Bronchial epithelial cell (primary cell): ENCODE measurements at regions not wholly inside any gene's neighbourhood (a gene's known extent, or its start where the extent isn't known, plus 50 kb on each side); places are given as distances from the start of the nearest gene placed in this dataset.

Source experiments
- DNase-seq: peaks from one replicate; pipeline ENCODE4 v3.0.0-alpha.2; 2010; ENCODE audit warnings: low read depth
- FAIRE-seq: peaks from 2 replicates; lab custom pipeline; 2011; peaks lifted over from hg19 to GRCh38; lab: Jason Lieb, UNC
- H3K27me3 ChIP-seq: 2 replicates; pipeline ENCODE4 v1.5.1; 2011; ENCODE audit warnings: low read length; ENCODE audit not compliant: control insufficient read depth, insufficient read depth
- H3K36me3 ChIP-seq: 2 replicates; pipeline ENCODE4 v1.5.1; 2011; ENCODE audit warnings: low read length; ENCODE audit not compliant: control insufficient read depth, insufficient read depth
- H3K4me3 ChIP-seq: 2 replicates; pipeline ENCODE4 v1.5.1; 2011; ENCODE audit warnings: mild to moderate bottlenecking, low read depth, low read length, control low read depth
- TF ChIP-seq, protein P1 (sequence below): IDR thresholded peaks from 2 replicates; pipeline ENCODE4 v1.5.1; 2011; ENCODE audit warnings: mild to moderate bottlenecking, moderate library complexity, low read length, control low read depth, inconsistent platforms; ENCODE audit not compliant: insufficient read depth, severe bottlenecking

DNA sequence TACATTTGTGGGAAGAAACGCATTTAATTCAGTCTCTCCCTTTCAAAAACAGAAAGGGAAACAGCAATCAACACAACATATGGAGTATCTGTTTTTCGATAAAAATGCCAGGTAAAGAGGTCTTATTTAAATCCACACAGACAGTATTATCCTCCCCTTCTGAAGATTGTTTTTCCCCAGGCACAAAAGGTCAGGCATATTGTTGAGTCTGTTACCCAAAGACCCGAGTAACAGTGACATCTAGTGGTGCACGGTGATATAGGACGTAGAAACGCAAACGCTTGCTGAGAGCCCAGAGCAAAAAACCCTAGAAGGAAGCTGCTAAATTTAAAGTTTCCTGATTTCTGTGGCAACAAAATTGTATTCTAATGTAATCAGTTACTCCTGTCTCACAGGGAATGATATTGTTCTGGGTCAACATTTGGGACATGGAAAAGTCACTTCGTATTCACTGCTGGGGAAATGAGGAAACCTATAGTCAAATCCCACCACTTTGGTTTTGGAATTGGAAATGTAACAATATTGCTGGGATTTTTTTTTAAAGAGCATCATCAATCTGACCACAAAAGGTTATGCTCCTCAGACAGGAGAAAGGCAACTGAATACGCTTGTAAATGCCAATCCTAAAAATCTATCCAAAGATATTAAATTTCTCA lies 312.7 kb upstream of the CCDC54 start:
- DNase-seq (peak; percentile 65), FAIRE-seq (peak; percentile 13)
- no peaks in the 10 kb centered on the region for H3K27me3 ChIP-seq
- no peaks in the 10 kb centered on the region for H3K36me3 ChIP-seq
- TF ChIP-seq, protein P1, sequence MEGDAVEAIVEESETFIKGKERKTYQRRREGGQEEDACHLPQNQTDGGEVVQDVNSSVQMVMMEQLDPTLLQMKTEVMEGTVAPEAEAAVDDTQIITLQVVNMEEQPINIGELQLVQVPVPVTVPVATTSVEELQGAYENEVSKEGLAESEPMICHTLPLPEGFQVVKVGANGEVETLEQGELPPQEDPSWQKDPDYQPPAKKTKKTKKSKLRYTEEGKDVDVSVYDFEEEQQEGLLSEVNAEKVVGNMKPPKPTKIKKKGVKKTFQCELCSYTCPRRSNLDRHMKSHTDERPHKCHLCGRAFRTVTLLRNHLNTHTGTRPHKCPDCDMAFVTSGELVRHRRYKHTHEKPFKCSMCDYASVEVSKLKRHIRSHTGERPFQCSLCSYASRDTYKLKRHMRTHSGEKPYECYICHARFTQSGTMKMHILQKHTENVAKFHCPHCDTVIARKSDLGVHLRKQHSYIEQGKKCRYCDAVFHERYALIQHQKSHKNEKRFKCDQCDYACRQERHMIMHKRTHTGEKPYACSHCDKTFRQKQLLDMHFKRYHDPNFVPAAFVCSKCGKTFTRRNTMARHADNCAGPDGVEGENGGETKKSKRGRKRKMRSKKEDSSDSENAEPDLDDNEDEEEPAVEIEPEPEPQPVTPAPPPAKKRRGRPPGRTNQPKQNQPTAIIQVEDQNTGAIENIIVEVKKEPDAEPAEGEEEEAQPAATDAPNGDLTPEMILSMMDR: peak; percentile 79
- no peak overlapping the region for H3K4me3 ChIP-seq

DNA sequence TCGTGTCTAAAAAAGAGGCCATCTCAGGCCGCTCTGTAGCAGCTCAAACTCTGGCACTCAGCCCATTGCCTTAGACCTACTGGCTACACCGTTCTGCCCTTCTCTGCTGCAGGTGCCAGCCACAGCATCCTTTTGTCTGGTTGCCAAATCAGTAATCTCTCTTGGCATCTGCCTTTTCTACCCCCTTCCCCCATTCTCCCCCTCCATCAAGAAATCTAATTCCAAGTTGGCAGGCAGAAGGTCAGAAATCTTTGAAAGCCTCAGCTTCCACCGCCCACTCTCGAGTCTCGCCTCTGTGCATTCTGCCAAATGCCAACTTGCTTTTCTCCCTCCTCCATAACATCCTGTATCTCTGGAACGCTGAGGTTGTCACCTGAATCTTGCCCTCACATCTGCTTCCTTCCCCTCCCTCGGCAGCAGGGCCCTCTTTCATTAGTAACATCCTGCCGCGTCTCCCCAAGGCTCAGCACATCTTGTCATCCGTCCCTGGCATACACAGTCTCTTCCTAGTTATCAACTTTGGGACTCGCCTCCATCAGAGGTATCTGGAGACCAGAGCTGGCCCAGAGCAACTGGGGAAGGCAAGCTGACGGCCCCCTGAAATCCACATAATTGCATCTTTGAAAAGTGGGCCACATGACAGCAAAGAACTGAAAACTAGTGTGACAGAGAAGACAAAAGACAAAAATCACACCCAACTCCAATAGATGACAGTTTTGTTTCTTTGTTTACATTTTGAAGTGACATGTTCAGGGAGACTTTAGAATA lies 312.0 kb upstream of the CCDC54 start:
- TF ChIP-seq, protein P1: no peak
- Histone ChIP-seq H3K4me3 (no peak overlapping the region), H3K27me3 (no peaks in the 10 kb centered on the region), H3K36me3 (no peaks in the 10 kb centered on the region)
- FAIRE-seq: no peak
- DNase-seq: no peak

DNA sequence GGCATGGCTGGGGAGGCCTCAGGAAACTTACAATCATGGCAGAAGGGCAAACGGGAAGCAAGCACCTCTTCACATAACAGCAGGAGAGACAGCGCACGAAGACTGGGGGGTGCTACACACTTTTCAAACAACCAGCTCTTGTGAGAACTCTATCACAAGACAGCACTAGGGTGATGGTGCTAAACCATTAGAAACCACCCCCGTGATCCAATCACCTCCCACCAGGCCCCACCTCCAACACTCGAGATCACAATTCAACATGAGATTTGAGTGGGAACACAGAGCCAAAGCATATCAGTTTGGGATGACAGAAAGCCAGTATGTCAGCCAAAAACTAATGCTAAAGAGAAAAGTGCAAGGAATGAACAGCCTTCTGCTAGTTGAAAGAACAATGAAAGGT lies 309.8 kb upstream of the CCDC54 start:
- no peaks in the 10 kb centered on the region for H3K36me3 ChIP-seq
- no peak overlapping the region for H3K4me3 ChIP-seq
- FAIRE-seq: no peak

DNA sequence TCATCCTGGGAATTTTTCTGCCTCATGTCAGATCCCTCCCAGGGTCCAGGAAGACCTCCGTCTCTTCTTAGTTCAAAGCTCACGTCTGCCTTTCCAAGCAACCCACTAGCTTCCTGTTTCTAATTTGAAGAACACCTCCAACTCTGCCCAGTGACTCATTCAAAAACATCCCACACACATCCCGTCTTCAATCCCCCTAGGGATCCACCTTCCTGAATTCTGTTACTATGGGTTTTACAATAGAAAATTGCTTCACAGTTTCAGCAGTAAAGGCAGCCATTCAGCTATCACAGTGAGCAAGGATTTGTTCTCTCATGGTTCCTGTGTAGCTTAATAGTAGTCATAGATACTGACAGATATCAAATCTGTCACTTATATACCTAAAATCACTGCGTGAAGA lies 308.3 kb upstream of the CCDC54 start:
- H3K4me3 ChIP-seq: no peak overlapping the region
- H3K27me3 ChIP-seq: no peaks in the 10 kb centered on the region
- FAIRE-seq (no peak), DNase-seq (peak; percentile 83)
- no peaks in the 10 kb centered on the region for H3K36me3 ChIP-seq
- TF ChIP-seq, protein P1: no peak

More for the DNA sequence above, 309.8 kb upstream of the CCDC54 start:
- no peak for DNase-seq
- no peaks in the 10 kb centered on the region for H3K27me3 ChIP-seq
- TF ChIP-seq, protein P1: no peak

DNA sequence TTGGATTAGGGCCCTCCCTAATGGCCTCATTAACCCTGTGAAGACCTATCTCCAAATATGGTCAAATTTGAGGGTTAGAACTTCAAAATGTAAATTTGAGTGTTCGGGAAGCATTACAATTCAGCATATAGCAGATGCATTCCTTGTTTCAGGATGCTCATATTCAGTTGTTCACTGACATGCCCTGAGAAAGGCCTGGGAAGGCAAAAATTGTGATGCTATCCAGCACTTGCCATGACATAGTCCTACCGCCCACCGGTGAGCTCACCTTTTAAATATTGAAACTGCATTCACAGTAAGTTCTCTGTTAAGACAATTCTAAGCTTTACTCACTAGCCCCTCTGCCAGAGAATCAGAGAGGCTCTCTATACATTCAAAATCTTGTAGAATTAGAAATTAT lies 300.3 kb upstream of the CCDC54 start:
- DNase-seq (no peak), FAIRE-seq (no peak)
- Histone ChIP-seq H3K36me3 (no peaks in the 10 kb centered on the region), H3K4me3 (no peak overlapping the region), H3K27me3 (no peaks in the 10 kb centered on the region)
- TF ChIP-seq, protein P1: no peak
